Immature natural killer cell (primary cell): ENCODE measurements at regions not wholly inside any gene's neighbourhood (a gene's known extent, or its start where the extent isn't known, plus 50 kb on each side); places are given as distances from the start of the nearest gene placed in this dataset.
A peak's percentile ranks its signal among the peaks of the same experiment; 100 is the strongest.
"Not testable (repeated sequence)": the region's sequence is repeated elsewhere in the genome, so short reads cannot be mapped to it uniquely, and the experiment has no call there.

Experiments
- DNase-seq, 3 donors: peaks; one replicate each; pipeline ENCODE4 v3.0.0; 2022; ENCODE audit warnings: mixed read lengths in 1 of 3
- H3K27ac Mint-ChIP-seq, 6 donors: one replicate each; pipeline ENCODE4 v1.8.0; 2020; ENCODE audit warnings: mixed read lengths in 6 of 6, mild to moderate bottlenecking in 5 of 6, inconsistent platforms in 4 of 6, moderate library complexity in 3 of 6
- H3K27me3 Mint-ChIP-seq, 3 donors: one replicate each; pipeline ENCODE4 v1.8.0; 2020 to 2021; ENCODE audit warnings: low read depth in 3 of 3, mild to moderate bottlenecking in 3 of 3, mixed read lengths in 3 of 3, moderate library complexity in 3 of 3, inconsistent platforms in 1 of 3
- H3K36me3 Mint-ChIP-seq, 3 donors: one replicate each; pipeline ENCODE4 v1.8.0; 2020; ENCODE audit warnings: mixed read lengths in 3 of 3, inconsistent platforms in 2 of 3, mild to moderate bottlenecking in 2 of 3
- H3K4me1 Mint-ChIP-seq, 2 donors: one replicate each; pipeline ENCODE4 v1.8.0; 2020; ENCODE audit warnings: inconsistent platforms in 2 of 2, mild to moderate bottlenecking in 2 of 2, mixed read lengths in 2 of 2, moderate library complexity in 1 of 2
- H3K4me3 Mint-ChIP-seq, 5 donors: one replicate each; pipeline ENCODE4 v1.8.0; 2020; ENCODE audit warnings: mild to moderate bottlenecking in 5 of 5, mixed read lengths in 5 of 5, inconsistent platforms in 3 of 5, moderate library complexity in 3 of 5
- H3K9me3 Mint-ChIP-seq, 6 donors: one replicate each; pipeline ENCODE4 v1.8.0; 2020; ENCODE audit warnings: mild to moderate bottlenecking in 6 of 6, mixed read lengths in 6 of 6, inconsistent platforms in 4 of 6, moderate library complexity in 3 of 6

- H3K9me3 Mint-ChIP-seq, result peaks cover 0 to 4% (median 0%) of the 10 kb centered on the region in 6 donors
- peaks cover 0 to 7% (median 0%) of the 10 kb centered on the region in 3 donors for H3K27me3 Mint-ChIP-seq
- no peak overlapping the region for H3K4me3 Mint-ChIP-seq
- DNase-seq, result no peak
- no peak overlapping the region for H3K27ac Mint-ChIP-seq
- no peaks in the 10 kb centered on the region for H3K36me3 Mint-ChIP-seq
- H3K4me1 Mint-ChIP-seq, result no peaks in the 10 kb centered on the region
Observed at GRCh38 chr11:115984228-115984627, 480.0 kb upstream of the CADM1 start.

GRCh38 chr11:115982666-115983065 is 478.5 kb upstream of the CADM1 start:
- no peak overlapping the region for H3K27ac Mint-ChIP-seq
- no peaks in the 10 kb centered on the region for H3K4me1 Mint-ChIP-seq
- no peak for DNase-seq
- H3K4me3 Mint-ChIP-seq, result no peak overlapping the region
- H3K36me3 Mint-ChIP-seq, result no peaks in the 10 kb centered on the region
- peaks cover 0 to 4% (median 0%) of the 10 kb centered on the region in 6 donors for H3K9me3 Mint-ChIP-seq
- H3K27me3 Mint-ChIP-seq, result peaks cover 0 to 7% (median 0%) of the 10 kb centered on the region in 3 donors

- no peak for DNase-seq
- no peak overlapping the region for H3K27ac Mint-ChIP-seq
- H3K36me3 Mint-ChIP-seq, result no peaks in the 10 kb centered on the region
- no peak overlapping the region for H3K4me3 Mint-ChIP-seq
- H3K9me3 Mint-ChIP-seq, result peaks cover 0 to 4% (median 0%) of the 10 kb centered on the region in 6 donors
- H3K4me1 Mint-ChIP-seq, result no peaks in the 10 kb centered on the region
- H3K27me3 Mint-ChIP-seq, result peaks cover 0 to 7% (median 2%) of the 10 kb centered on the region in 3 donors
Observed at GRCh38 chr11:115981814-115982471, 477.7 kb upstream of the CADM1 start.

- Mint-ChIP-seq H3K9me3 (peaks cover 0 to 4% (median 0%) of the 10 kb centered on the region in 6 donors), H3K36me3 (no peaks in the 10 kb centered on the region), H3K4me3 (no peak overlapping the region), H3K4me1 (no peaks in the 10 kb centered on the region), H3K27me3 (peaks cover 0 to 7% (median 4%) of the 10 kb centered on the region in 3 donors), H3K27ac (no peak overlapping the region)
- no peak for DNase-seq
Observed at GRCh38 chr11:115981104-115981481, 476.9 kb upstream of the CADM1 start.

GRCh38 chr11:115980337-115981103 is 476.3 kb upstream of the CADM1 start:
- DNase-seq, result no peak
- Mint-ChIP-seq H3K27ac (no peak overlapping the region), H3K4me1 (peaks cover 0 to under 1% of the 10 kb centered on the region in 2 donors), H3K36me3 (no peaks in the 10 kb centered on the region), H3K27me3 (peaks cover 2 to 9% (median 4%) of the 10 kb centered on the region in 3 donors), H3K4me3 (no peak overlapping the region), H3K9me3 (peaks cover 0 to 4% (median 0%) of the 10 kb centered on the region in 6 donors)

GRCh38 chr11:115974703-115975102 is 470.5 kb upstream of the CADM1 start:
- Mint-ChIP-seq H3K27ac (no peak overlapping the region), H3K9me3 (peaks cover 0 to 11% (median 0%) of the 10 kb centered on the region in 6 donors), H3K27me3 (peaks cover 5 to 14% (median 12%) of the 10 kb centered on the region in 3 donors), H3K36me3 (no peaks in the 10 kb centered on the region), H3K4me3 (peak overlapping the region in 1 of 5 donors; percentile 48), H3K4me1 (peaks cover 0 to 5% of the 10 kb centered on the region in 2 donors)
- no peak for DNase-seq

GRCh38 chr11:115967203-115967602 is 463.0 kb upstream of the CADM1 start:
- H3K4me3 Mint-ChIP-seq, H3K27me3 Mint-ChIP-seq, H3K4me1 Mint-ChIP-seq, H3K36me3 Mint-ChIP-seq, DNase-seq, H3K27ac Mint-ChIP-seq: not testable (repeated sequence)
- H3K9me3 Mint-ChIP-seq, result peaks cover 0 to 11% (median 0%) of the 10 kb centered on the region in 6 donors

- Mint-ChIP-seq H3K36me3 (no peaks in the 10 kb centered on the region), H3K4me3 (no peak overlapping the region), H3K9me3 (peaks cover 0 to 11% (median 0%) of the 10 kb centered on the region in 6 donors), H3K27ac (no peak overlapping the region), H3K4me1 (no peaks in the 10 kb centered on the region), H3K27me3 (peaks cover 4 to 6% (median 5%) of the 10 kb centered on the region in 3 donors)
- DNase-seq, result no peak
Observed at GRCh38 chr11:115965767-115966504, 461.7 kb upstream of the CADM1 start.

GRCh38 chr11:115964091-115964490 is 459.9 kb upstream of the CADM1 start:
- no peaks in the 10 kb centered on the region for H3K36me3 Mint-ChIP-seq
- no peak for DNase-seq
- peaks cover 2 to 4% (median 2%) of the 10 kb centered on the region in 3 donors for H3K27me3 Mint-ChIP-seq
- no peak overlapping the region for H3K4me3 Mint-ChIP-seq
- peaks cover 0 to 8% (median 0%) of the 10 kb centered on the region in 6 donors for H3K9me3 Mint-ChIP-seq
- no peak overlapping the region for H3K27ac Mint-ChIP-seq
- H3K4me1 Mint-ChIP-seq, result no peaks in the 10 kb centered on the region

- no peak for DNase-seq
- Mint-ChIP-seq H3K4me3 (no peak overlapping the region), H3K9me3 (peaks cover 0 to 5% (median 0%) of the 10 kb centered on the region in 6 donors), H3K36me3 (no peaks in the 10 kb centered on the region), H3K27me3 (peaks cover 2 to 4% (median 3%) of the 10 kb centered on the region in 3 donors), H3K27ac (no peak overlapping the region), H3K4me1 (no peaks in the 10 kb centered on the region)
Observed at GRCh38 chr11:115963156-115963555, 458.9 kb upstream of the CADM1 start.

GRCh38 chr11:115961159-115962003 is 457.2 kb upstream of the CADM1 start:
- DNase-seq, result no peak
- H3K27ac Mint-ChIP-seq, result no peak overlapping the region
- H3K4me1 Mint-ChIP-seq, result no peaks in the 10 kb centered on the region
- no peak overlapping the region for H3K4me3 Mint-ChIP-seq
- H3K36me3 Mint-ChIP-seq, result no peaks in the 10 kb centered on the region
- peaks cover 2 to 4% (median 3%) of the 10 kb centered on the region in 3 donors for H3K27me3 Mint-ChIP-seq
- H3K9me3 Mint-ChIP-seq, result peaks cover 0 to 3% (median 0%) of the 10 kb centered on the region in 6 donors

GRCh38 chr11:115959081-115959486 is 454.9 kb upstream of the CADM1 start:
- no peak overlapping the region for H3K4me3 Mint-ChIP-seq
- H3K4me1 Mint-ChIP-seq, result no peaks in the 10 kb centered on the region
- no peak for DNase-seq
- peaks cover 0 to 4% (median 3%) of the 10 kb centered on the region in 3 donors for H3K27me3 Mint-ChIP-seq
- H3K36me3 Mint-ChIP-seq, result no peaks in the 10 kb centered on the region
- H3K27ac Mint-ChIP-seq, result no peak overlapping the region
- peaks cover 0 to 3% (median 0%) of the 10 kb centered on the region in 6 donors for H3K9me3 Mint-ChIP-seq
